Neural cell (in vitro differentiated cells): ENCODE measurements at regions not wholly inside any gene's neighbourhood (a gene's known extent, or its start where the extent isn't known, plus 50 kb on each side); places are given as distances from the start of the nearest gene placed in this dataset.

ENCODE experiments used
- H2AFZ ChIP-seq: fragments of 200-600, 300-800 bp; sonication (generic), shearing (Covaris generic); 2 replicates; pipeline ENCODE4 v1.6.0; 2014; ENCODE audit warnings: low read depth, mild to moderate bottlenecking, antibody characterized with exemption, low read length, moderate library complexity
- H3F3A ChIP-seq: fragments of 200-600 bp; shearing (Covaris generic); 2 replicates; pipeline ENCODE4 v1.6.1; 2016; ENCODE audit warnings: mild to moderate bottlenecking, moderate library complexity, mixed read lengths, antibody characterized with exemption, low read length; ENCODE audit not compliant: insufficient read depth, poor library complexity, severe bottlenecking
- H3K27ac ChIP-seq: fragments of 200-600, 300-800 bp; sonication (generic), shearing (Covaris generic); 2 replicates; pipeline ENCODE4 v1.5.1; 2014; ENCODE audit warnings: mild to moderate bottlenecking, low read length, moderate library complexity
- H3K27me3 ChIP-seq: fragments of 300-800, 200-600 bp; sonication (generic), shearing (Covaris generic); 2 replicates; pipeline ENCODE4 v1.6.0; 2014; ENCODE audit warnings: mild to moderate bottlenecking, low read depth, low read length, moderate library complexity; ENCODE audit not compliant: insufficient read depth
- H3K36me3 ChIP-seq: fragments of 300-800, 200-600 bp; sonication (generic), shearing (Covaris generic); 2 replicates; pipeline ENCODE4 v1.5.1; 2014; ENCODE audit warnings: mild to moderate bottlenecking, antibody characterized with exemption, low read length, moderate library complexity; ENCODE audit not compliant: insufficient read depth
- H3K4me2 ChIP-seq: fragments of 300-800, 200-600 bp; sonication (generic), shearing (Covaris generic); 2 replicates; pipeline ENCODE4 v1.6.0; 2014; ENCODE audit warnings: mild to moderate bottlenecking, low read length
- H3K4me3 ChIP-seq: fragments of 300-800, 200-600 bp; sonication (generic), shearing (Covaris generic); 2 replicates; pipeline ENCODE4 v1.5.1; 2014; ENCODE audit warnings: mild to moderate bottlenecking, low read length, moderate library complexity
- H3K79me2 ChIP-seq: fragments of 200-600 bp; shearing (Covaris generic); replicated peaks from 2 replicates; pipeline ENCODE4 v1.6.0; 2014; ENCODE audit warnings: mild to moderate bottlenecking, low read length, moderate library complexity; ENCODE audit not compliant: insufficient read depth
- H3K9ac ChIP-seq: fragments of 300-800, 200-600 bp; sonication (generic), shearing (Covaris generic); 2 replicates; pipeline ENCODE4 v1.6.1; 2016; ENCODE audit warnings: mild to moderate bottlenecking, low read length, mixed read lengths
- H3K9me2 ChIP-seq: fragments of 200-600 bp; shearing (Covaris generic); 2 replicates; pipeline ENCODE4 v1.6.1; 2016; ENCODE audit warnings: mild to moderate bottlenecking, low read length, mixed read lengths; ENCODE audit not compliant: insufficient read depth
- H3K9me3 ChIP-seq: fragments of 200-600, 300-800 bp; sonication (generic), shearing (Covaris generic); 2 replicates; pipeline ENCODE4 v1.6.1; 2016; ENCODE audit warnings: mild to moderate bottlenecking, mixed run types, low read length, moderate library complexity, mixed read lengths
- H4K20me1 ChIP-seq: fragments of 200-600 bp; shearing (Covaris generic); 2 replicates; pipeline ENCODE4 v1.6.1; 2016; ENCODE audit warnings: mild to moderate bottlenecking, mixed run types; ENCODE audit not compliant: insufficient read depth
- EP300 ChIP-seq: fragments of 450-650 bp; conservative IDR thresholded peaks from 2 replicates; pipeline ENCODE4 v1.6.1; 2014; ENCODE audit warnings: antibody characterized with exemption, mild to moderate bottlenecking, moderate library complexity; ENCODE audit not compliant: poor library complexity, severe bottlenecking
- EZH2 ChIP-seq: fragments of 200-600, 300-800 bp; shearing (Covaris generic), sonication (generic); IDR thresholded peaks from 2 replicates; pipeline ENCODE4 v1.6.1; 2014; ENCODE audit warnings: antibody characterized with exemption, low read length, borderline replicate concordance, mild to moderate bottlenecking; ENCODE audit not compliant: insufficient read depth, poor library complexity, severe bottlenecking
- MXI1 ChIP-seq: fragments of 450-650 bp; conservative IDR thresholded peaks from 2 replicates; pipeline ENCODE4 v1.6.1; 2014; ENCODE audit warnings: antibody characterized with exemption, mild to moderate bottlenecking; ENCODE audit not compliant: poor library complexity, severe bottlenecking
- POLR2AphosphoS5 ChIP-seq: IDR thresholded peaks from 2 replicates; pipeline ENCODE4 v1.6.1; 2012
- RAD21 ChIP-seq: fragments of 450-650 bp; conservative IDR thresholded peaks from 2 replicates; pipeline ENCODE4 v1.6.1; 2014; ENCODE audit warnings: antibody characterized with exemption, mild to moderate bottlenecking, moderate library complexity
- SMC3 ChIP-seq: fragments of 450-650 bp; conservative IDR thresholded peaks from 2 replicates; pipeline ENCODE4 v1.6.1; 2014; ENCODE audit warnings: antibody characterized with exemption, mild to moderate bottlenecking, moderate library complexity; ENCODE audit not compliant: poor library complexity
- TAF1 ChIP-seq: IDR thresholded peaks from 2 replicates; pipeline ENCODE4 v1.6.1; 2012; ENCODE audit warnings: low read depth
- TF ChIP-seq, protein P1 (sequence below): IDR thresholded peaks from 2 replicates; pipeline ENCODE4 v1.6.1; 2012; ENCODE audit warnings: borderline replicate concordance
- TF ChIP-seq, protein P2 (sequence below): fragments of 450-650 bp; IDR thresholded peaks from 2 replicates; pipeline ENCODE4 v1.5.1; 2014; ENCODE audit warnings: antibody characterized with exemption, mild to moderate bottlenecking, moderate library complexity; ENCODE audit not compliant: poor library complexity, severe bottlenecking

- Histone ChIP-seq H3K9me3 (no peaks in the 10 kb centered on the region), H3K9me2 (no peaks in the 10 kb centered on the region), H3F3A (no peaks in the 10 kb centered on the region), H2AFZ (no peak overlapping the region), H3K79me2 (no peaks in the 10 kb centered on the region), H3K27me3 (no peaks in the 10 kb centered on the region), H3K9ac (no peak overlapping the region), H4K20me1 (no peaks in the 10 kb centered on the region), H3K27ac (no peak overlapping the region), H3K4me3 (no peak overlapping the region), H3K4me2 (no peak overlapping the region), H3K36me3 (no peaks in the 10 kb centered on the region)
- no peak for TF ChIP-seq SMC3
- TF ChIP-seq EZH2: no peak
- TF ChIP-seq MXI1: no peak
- TF ChIP-seq, protein P1, sequence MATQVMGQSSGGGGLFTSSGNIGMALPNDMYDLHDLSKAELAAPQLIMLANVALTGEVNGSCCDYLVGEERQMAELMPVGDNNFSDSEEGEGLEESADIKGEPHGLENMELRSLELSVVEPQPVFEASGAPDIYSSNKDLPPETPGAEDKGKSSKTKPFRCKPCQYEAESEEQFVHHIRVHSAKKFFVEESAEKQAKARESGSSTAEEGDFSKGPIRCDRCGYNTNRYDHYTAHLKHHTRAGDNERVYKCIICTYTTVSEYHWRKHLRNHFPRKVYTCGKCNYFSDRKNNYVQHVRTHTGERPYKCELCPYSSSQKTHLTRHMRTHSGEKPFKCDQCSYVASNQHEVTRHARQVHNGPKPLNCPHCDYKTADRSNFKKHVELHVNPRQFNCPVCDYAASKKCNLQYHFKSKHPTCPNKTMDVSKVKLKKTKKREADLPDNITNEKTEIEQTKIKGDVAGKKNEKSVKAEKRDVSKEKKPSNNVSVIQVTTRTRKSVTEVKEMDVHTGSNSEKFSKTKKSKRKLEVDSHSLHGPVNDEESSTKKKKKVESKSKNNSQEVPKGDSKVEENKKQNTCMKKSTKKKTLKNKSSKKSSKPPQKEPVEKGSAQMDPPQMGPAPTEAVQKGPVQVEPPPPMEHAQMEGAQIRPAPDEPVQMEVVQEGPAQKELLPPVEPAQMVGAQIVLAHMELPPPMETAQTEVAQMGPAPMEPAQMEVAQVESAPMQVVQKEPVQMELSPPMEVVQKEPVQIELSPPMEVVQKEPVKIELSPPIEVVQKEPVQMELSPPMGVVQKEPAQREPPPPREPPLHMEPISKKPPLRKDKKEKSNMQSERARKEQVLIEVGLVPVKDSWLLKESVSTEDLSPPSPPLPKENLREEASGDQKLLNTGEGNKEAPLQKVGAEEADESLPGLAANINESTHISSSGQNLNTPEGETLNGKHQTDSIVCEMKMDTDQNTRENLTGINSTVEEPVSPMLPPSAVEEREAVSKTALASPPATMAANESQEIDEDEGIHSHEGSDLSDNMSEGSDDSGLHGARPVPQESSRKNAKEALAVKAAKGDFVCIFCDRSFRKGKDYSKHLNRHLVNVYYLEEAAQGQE: no peak
- no peak for TF ChIP-seq EP300
- TF ChIP-seq, protein P2, sequence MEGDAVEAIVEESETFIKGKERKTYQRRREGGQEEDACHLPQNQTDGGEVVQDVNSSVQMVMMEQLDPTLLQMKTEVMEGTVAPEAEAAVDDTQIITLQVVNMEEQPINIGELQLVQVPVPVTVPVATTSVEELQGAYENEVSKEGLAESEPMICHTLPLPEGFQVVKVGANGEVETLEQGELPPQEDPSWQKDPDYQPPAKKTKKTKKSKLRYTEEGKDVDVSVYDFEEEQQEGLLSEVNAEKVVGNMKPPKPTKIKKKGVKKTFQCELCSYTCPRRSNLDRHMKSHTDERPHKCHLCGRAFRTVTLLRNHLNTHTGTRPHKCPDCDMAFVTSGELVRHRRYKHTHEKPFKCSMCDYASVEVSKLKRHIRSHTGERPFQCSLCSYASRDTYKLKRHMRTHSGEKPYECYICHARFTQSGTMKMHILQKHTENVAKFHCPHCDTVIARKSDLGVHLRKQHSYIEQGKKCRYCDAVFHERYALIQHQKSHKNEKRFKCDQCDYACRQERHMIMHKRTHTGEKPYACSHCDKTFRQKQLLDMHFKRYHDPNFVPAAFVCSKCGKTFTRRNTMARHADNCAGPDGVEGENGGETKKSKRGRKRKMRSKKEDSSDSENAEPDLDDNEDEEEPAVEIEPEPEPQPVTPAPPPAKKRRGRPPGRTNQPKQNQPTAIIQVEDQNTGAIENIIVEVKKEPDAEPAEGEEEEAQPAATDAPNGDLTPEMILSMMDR: no peak
- no peak for TF ChIP-seq POLR2AphosphoS5
- TF ChIP-seq RAD21: no peak
- no peak for TF ChIP-seq TAF1
These were observed 1446.0 kb downstream of the FSTL5 start for GRCh38 chr4:160717848-160718247.

DNA sequence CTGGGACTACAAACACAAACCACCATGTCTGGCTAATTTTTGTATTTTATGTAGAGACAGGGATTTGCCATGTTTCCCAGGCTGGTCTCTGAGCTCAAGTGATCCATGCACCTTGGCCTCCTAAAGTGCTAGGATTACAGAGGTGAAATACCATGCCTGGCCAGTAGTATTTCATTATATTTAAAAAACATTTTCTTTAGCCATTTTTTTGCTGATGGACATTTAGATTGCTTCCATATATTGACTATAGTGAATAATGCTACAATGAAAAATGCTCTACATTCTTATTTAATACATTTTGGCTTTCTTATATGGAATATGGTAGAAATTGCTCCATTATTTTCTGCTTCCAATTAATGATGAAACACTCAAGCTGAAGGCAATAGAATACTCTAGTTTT lies 1439.7 kb downstream of the FSTL5 start:
- no peak overlapping the region for H3K27ac ChIP-seq
- no peak for TF ChIP-seq EZH2
- TF ChIP-seq, protein P1: no peak
- TF ChIP-seq MXI1: no peak
- H3K9me3 ChIP-seq: no peaks in the 10 kb centered on the region
- no peak overlapping the region for H3K9ac ChIP-seq
- no peak overlapping the region for H2AFZ ChIP-seq
- no peaks in the 10 kb centered on the region for H4K20me1 ChIP-seq
- no peaks in the 10 kb centered on the region for H3K9me2 ChIP-seq
- no peaks in the 10 kb centered on the region for H3K36me3 ChIP-seq
- H3K27me3 ChIP-seq: no peaks in the 10 kb centered on the region
- no peaks in the 10 kb centered on the region for H3K79me2 ChIP-seq
- no peak overlapping the region for H3K4me2 ChIP-seq
- H3K4me3 ChIP-seq: no peak overlapping the region
- H3F3A ChIP-seq: no peaks in the 10 kb centered on the region
